ENCODE measurements at regions not wholly inside any gene's neighbourhood (a gene's known extent, or its start where the extent isn't known, plus 50 kb on each side); places are given as distances from the start of the nearest gene placed in this dataset.
A peak's percentile ranks its signal among the peaks of the same experiment; 100 is the strongest.

DNA sequence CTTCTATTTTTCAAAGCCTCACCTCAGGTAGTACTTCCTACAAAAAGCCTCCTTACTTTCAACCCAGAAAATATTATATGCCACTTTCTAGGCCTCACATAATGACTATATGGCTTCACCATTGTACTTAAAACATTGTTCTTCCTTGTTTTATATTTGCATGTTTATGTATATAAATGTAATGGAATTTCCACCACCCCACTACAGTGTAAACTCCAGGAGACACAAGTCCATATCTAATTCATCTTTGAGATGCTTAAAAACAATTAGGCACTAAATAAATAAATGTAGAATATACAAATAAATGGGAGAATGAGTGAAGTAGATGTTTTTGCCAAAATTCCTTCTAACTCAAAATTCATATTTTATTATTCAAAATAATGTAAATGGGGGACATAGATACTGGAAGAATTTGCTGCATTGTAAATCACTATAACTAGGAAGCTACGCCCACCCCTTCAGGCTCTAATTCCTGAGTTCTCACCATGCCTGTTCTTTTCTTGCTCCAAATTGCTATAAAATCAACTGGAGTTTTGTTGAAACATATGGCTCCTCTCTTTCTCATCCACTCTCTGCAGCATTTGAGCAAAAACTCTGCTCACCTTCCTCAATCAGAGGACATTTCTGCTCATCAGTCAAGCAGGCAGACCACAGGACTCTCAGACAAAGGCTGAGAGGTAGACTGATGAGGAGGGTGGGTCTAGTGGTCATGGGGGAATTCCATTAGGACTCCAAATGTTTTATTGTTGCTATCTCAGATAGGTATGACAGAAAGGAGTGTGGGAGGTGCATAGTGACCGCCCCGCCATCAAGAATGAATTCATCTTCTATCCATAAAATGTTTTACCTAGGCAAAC lies 243.0 kb downstream of the HNMT start:
- intact Hi-C loops (cut with DNase I): no loop called here
- ATAC-seq (no peak), DNase-seq (ENCODE audit: low spot score) (no peak)

DNA sequence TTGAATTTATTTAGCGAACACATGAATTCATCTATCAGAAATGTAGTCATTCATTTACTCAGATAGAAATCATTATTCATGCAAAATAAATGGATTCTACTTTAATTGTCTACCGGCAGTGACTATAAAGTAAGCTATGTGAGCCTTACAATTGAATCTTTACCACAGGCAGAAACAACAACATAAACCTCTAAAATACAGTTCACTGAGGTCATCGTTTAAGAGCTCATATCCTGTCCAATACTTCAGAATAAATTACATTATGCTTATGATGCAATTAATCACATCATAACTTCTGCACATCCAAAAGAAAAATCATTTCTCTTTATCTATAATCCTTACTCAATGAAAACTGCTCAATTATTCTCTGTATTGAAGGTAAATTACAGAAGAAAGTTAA lies 244.7 kb downstream of the HNMT start:
- intact Hi-C loops (cut with DNase I): no loop called here
- no peak for ATAC-seq
- DNase-seq (ENCODE audit: low spot score): no peak

DNA sequence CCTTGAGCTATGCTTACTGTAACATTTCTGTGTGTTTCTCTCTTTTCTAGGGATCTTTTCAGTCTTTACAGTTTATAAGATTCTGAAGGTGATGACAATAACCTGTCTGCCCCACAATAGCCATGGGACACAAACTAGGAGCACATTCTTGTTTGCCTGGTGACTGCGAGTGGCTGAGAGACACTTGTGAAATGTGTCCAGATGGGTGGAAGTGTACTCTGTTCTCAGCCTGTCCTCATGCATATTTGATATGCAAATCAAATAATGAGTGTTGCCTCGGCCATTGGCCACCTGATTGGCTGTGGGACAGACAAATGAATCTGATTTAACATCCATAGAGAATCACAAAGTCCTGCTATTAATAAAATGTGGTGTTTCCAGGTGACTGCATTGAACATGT lies 246.2 kb downstream of the HNMT start:
- no peak for ATAC-seq
- intact Hi-C loops (cut with DNase I): no loop called here
- DNase-seq (ENCODE audit: low spot score): no peak

- intact Hi-C loops (cut with DNase I): no loop called here
- DNase-seq (ENCODE audit: low spot score) (no peak), ATAC-seq (no peak)
These were observed 248.2 kb downstream of the HNMT start for GRCh38 chr2:138212434-138212833.

DNA sequence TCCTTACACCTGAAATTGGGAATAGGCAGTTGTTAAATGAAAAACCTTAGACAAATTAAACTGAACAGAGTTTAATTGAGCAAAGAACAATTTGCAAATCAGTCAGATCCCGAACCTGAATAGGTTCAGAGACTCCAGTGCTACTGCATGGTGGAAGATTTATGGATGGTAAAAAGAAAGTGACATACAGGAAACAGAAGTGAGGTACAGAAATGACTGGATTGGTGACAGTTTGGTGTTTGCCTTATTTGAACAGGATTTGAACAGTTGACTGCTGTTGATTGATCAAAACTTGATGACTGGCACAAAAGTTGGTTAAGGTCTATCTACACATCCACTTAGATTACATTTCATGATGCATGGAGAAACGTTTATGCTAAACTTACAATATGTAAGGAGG lies 248.8 kb downstream of the HNMT start:
- ATAC-seq (no peak), DNase-seq (ENCODE audit: low spot score) (no peak)
- intact Hi-C loops (cut with DNase I): no loop called here

DNA sequence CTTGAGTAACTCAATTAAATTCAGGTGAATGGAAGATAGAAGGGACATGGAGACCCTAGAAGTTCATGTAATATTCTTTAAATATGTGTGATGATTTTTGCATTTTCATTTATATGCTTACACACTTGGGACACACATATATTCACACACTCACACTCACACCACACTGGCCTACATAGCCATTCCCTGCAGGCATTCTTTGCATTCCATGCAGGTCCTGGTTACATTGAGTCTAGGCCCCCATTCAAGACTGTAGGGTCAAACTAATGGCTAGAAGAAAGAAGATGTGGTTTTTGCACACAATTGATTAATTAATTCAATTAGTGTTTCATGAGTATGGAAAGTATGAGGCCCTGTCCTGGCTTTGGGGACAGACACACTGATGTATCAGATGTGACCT lies 249.4 kb downstream of the HNMT start:
- intact Hi-C loops (cut with DNase I): no loop called here
- DNase-seq (ENCODE audit: low spot score) (no peak), ATAC-seq (no peak)

GRCh38 chr2:138215958-138216357 lies 251.7 kb downstream of the HNMT start:
- no peak for ATAC-seq
- DNase-seq (ENCODE audit: low spot score): no peak
- intact Hi-C loops (cut with DNase I): no loop called here

DNA sequence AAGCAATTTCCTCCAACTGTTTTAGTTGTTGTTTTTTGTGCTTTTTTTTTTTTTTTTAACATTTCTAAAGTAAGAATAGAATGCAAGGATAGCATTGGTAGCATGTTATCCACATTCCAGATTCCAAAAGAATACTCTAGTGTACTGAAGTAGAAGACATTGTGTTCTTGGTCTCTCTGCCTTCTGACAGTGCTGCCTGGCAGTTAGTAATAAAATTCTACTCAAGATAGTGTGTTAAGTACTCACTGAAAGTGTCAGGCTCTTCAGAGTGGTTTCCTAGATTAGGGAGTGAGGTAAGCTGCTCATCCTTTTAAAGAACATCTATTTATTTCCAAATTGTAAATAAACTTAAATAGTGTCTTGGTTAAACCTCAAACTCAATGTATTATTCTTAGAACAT lies 253.7 kb downstream of the HNMT start:
- no peak for DNase-seq (ENCODE audit: low spot score)
- ATAC-seq: no peak
- intact Hi-C loops (cut with DNase I): no loop called here

DNA sequence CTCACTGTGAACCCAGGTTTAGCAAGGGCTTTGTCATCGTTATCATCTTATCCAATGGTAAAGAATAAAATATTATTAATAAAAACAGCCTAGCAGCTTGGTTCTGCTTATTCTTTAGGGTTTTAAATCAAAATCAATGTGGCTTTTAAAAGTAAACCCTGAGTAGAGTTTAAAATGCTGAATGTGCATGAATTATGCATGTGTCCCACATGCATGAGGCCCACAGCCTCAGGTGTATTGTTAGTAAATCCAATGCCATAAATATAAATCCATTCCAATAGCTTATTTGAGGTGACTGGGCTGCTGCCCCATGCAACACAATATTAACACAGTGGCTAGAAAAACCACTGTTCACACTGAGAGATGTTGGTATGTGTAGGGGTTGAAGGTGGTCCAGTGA lies 254.1 kb downstream of the HNMT start:
- DNase-seq (ENCODE audit: low spot score) (no peak), ATAC-seq (no peak)
- intact Hi-C loops (cut with DNase I): no loop called here

DNA sequence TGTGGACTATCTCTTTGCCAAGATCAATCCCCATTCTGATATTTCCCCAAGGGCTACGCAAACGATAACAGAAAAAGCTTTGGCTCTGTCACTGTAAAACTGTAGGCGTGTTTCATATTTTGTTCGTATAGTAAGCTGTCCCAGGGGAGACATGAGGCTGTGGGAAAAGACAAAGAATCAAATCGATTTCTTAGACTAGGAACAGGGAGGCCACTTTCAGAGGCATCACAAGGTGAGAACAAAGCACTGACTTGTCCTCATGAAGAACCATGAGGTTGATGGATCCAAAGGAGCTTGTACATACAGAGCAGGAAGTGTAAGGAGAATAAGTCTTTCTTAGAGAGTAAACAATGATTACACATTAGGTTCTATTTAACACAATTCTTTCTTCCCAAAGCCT lies 255.7 kb downstream of the HNMT start:
- no peak for DNase-seq (ENCODE audit: low spot score)
- no peak for ATAC-seq
- intact Hi-C loops (cut with DNase I): no loop called here

- no peak for DNase-seq (ENCODE audit: low spot score)
- intact Hi-C loops (cut with DNase I): no loop called here
- no peak for ATAC-seq
These were observed 257.1 kb downstream of the HNMT start for GRCh38 chr2:138221358-138221757.

DNA sequence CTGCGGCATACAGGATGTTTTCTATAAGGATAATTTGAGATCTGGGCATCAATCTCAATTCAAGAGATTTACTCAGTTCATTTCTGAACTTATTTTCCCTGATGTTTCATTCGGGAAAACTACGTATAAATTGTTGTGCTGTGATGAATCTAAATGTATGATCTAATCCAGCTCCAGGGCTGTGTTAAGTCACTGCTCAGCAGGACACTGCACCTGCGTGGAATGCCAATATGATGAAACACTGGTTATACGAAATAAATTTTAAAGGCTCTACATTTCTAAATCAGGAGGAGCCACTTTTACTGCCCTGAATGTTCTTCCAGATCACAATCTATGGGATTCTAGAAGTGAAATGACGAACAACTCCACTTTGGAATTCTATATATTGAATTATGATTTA lies 259.0 kb downstream of the HNMT start:
- intact Hi-C loops (cut with DNase I): no loop called here
- no peak for DNase-seq (ENCODE audit: low spot score)

GRCh38 chr2:138227195-138227594 lies 262.9 kb downstream of the HNMT start:
- no peak for ATAC-seq
- intact Hi-C loops (cut with DNase I): no loop called here
- DNase-seq (ENCODE audit: low spot score): no peak

More for the DNA sequence above, 259.0 kb downstream of the HNMT start:
- no peak for ATAC-seq

GRCh38 chr2:138228101-138228500 lies 263.8 kb downstream of the HNMT start:
- DNase-seq (ENCODE audit: low spot score) (no peak), ATAC-seq (no peak)
- intact Hi-C loops (cut with DNase I): no loop called here

DNA sequence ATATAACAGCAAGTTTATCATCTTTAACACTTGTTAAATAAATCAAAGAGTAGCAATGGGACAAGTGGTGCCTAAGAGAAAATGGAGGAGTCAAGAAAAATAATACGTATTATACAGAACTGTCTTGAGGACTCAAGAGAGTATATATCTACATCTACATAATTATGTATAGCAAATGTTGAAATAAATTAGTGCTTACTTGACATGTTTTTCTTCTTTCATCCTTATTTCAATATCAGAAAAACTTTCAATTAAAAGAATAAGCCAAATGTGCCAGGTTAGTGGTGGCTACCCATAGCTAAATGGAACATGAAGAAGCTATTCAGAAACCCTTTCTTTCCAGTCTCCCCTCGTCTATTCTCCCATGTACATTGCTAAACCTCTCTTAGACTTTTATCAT lies 267.3 kb upstream of the SPOPL start:
- intact Hi-C loops (cut with DNase I): no loop called here
- DNase-seq (ENCODE audit: low spot score): no peak
- no peak for ATAC-seq

GRCh38 chr2:138235041-138235440 lies 266.5 kb upstream of the SPOPL start:
- intact Hi-C loops (cut with DNase I): no loop called here
- DNase-seq (ENCODE audit: low spot score) (no peak), ATAC-seq (no peak)

- DNase-seq (ENCODE audit: low spot score): no peak
- intact Hi-C loops (cut with DNase I): no loop called here
- ATAC-seq: no peak
These were observed 265.4 kb upstream of the SPOPL start for GRCh38 chr2:138236142-138236541.

DNA sequence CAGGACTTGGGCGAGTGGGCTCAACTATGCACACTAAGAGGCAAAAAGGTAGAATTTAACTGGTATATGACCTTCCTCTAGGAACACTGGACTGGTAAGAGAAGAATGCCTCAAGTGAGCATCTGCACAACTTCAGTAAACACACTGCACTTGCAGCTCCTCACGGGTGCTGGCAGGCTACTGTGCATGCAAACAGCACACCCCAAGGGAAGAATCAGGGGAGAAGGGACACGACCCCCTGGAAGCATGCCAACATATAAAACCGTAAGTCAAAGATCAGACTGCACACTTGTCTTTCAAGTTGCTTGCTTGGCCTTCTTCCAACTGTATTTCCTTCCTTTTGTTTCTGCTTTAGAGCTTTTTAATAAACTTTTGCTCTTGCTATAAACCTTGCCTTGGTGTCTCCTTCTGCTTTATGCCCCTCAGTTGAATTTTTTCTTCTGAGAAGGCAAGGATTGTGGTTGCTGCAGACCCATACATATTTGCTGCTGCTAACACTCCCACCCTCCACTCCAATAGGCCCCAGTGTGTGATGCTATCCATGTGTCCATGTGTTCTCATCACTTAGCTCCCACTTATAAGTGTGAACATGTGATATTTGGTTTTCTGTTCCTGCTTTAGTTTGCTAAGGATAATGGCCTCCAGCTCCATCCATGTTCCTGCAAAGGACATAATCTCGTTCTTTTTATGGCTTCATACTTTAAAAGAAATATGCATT lies 263.7 kb upstream of the SPOPL start:
- DNase-seq (ENCODE audit: low spot score) (no peak), ATAC-seq (no peak)
- intact Hi-C loops (cut with DNase I): no loop called here

DNA sequence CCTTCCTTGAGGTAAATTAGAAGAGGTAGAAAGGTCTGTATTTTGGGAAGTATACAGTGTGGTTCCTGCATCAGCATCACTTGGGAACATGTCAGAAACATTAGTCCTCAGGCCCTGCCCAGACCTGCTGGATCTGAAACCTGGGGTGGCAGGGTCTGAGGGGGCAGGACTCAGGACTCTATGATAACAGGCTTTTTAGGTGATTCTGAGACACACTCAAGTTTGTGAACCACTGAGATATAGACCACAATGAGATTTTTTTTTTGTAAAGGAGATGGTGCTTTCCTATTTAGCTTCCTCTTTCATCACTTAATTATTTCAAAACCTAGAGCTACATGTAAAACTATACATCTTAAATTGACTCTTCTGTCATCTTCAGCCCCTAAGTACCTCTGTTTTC lies 262.7 kb upstream of the SPOPL start:
- intact Hi-C loops (cut with DNase I): no loop called here
- DNase-seq (ENCODE audit: low spot score): no peak
- ATAC-seq: no peak

DNA sequence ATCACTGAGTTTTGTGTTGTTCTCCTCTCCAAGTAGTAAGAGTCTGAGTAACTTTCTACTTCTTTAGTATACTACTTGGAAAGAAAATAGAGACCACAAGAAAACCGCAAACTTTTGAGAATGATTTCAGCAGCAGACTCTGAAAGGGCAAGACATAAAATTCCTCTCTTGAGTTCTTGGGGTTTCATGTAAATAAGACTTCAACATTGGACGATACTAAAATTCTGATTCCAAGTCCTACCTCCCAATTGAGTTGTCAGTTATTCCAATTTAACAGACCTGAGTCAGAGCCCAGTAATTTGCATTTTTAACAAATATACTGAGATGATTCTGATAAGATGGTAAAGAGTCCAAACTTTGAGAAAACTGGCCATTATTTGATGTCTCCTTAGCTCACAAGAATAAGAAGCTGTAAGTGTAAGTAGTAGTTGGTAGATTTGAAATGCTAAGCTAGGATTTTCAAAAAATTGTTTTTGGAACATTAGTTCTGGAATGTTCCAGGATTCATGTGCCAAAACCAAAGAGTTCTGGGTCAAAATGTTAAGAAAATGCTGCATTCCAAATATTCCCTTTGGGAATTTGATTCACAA lies 261.6 kb upstream of the SPOPL start:
- ATAC-seq (peak; percentile 60), DNase-seq (ENCODE audit: low spot score) (no peak)
- intact Hi-C loops (cut with DNase I): no loop called here

Measured in sciatic nerve (tissue), 2 donors.